ENCODE measurements at regions not wholly inside any gene's neighbourhood (a gene's known extent, or its start where the extent isn't known, plus 50 kb on each side); places are given as distances from the start of the nearest gene placed in this dataset.

DNA sequence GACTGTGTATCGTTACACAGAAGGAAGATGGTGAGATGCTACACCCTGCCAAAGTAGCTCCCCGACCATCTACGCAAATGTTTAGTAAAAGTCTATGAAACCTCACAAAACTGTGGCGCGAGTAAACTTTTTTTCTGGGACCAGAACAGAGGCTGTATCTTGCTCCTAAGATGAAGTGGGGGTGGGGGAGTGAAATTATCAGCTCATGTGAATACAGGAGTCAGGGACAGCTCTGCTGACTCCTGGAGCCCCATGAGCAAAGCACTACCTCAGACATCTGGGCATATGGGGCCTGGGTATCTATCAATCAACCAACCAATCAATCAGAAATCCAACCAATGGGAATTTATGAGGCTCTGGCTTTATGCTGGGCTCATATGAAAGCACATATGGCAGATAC is 138.6 kb upstream of the RANBP3L start:
- H3K27me3 ChIP-seq = no peaks in the 10 kb centered on the region
- no peak overlapping the region for H3K4me3 ChIP-seq
- TF ChIP-seq, protein P1, sequence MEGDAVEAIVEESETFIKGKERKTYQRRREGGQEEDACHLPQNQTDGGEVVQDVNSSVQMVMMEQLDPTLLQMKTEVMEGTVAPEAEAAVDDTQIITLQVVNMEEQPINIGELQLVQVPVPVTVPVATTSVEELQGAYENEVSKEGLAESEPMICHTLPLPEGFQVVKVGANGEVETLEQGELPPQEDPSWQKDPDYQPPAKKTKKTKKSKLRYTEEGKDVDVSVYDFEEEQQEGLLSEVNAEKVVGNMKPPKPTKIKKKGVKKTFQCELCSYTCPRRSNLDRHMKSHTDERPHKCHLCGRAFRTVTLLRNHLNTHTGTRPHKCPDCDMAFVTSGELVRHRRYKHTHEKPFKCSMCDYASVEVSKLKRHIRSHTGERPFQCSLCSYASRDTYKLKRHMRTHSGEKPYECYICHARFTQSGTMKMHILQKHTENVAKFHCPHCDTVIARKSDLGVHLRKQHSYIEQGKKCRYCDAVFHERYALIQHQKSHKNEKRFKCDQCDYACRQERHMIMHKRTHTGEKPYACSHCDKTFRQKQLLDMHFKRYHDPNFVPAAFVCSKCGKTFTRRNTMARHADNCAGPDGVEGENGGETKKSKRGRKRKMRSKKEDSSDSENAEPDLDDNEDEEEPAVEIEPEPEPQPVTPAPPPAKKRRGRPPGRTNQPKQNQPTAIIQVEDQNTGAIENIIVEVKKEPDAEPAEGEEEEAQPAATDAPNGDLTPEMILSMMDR (IDR thresholded peaks at IDR 0.05; ENCODE audit: low read depth, low read length) = no peak
- DNase-seq (ENCODE audit: low read depth in 1 of 2, low spot score in 1 of 2) = no peak
- peaks cover 7% of the 10 kb centered on the region for H3K4me1 ChIP-seq (ENCODE audit: low read depth)
- no peaks in the 10 kb centered on the region for H3K9me3 ChIP-seq (ENCODE audit: low read depth)
- no peak overlapping the region for H3K27ac ChIP-seq
- H3K36me3 ChIP-seq = no peaks in the 10 kb centered on the region

DNA sequence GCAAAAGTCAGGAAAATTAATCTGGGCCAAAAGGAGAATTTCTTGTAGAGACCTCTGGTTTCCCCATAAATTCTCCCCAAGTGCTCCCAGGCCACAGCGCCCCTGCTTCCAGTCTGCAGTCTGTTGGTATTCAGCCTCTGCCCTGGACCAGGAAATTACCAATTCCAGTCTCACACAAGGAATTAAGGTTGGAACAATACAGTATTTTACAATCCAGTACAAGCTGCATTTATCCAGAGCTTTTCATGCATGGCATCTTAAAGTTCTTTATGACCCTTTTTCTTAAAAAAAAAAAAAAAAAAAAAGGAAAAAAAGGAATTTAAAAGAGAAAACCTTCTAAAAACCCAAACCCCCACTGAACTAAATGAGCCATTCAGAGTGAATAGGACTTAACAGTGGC is 139.6 kb upstream of the RANBP3L start:
- peaks cover 7% of the 10 kb centered on the region for H3K4me1 ChIP-seq (ENCODE audit: low read depth)
- TF ChIP-seq, protein P1 (IDR thresholded peaks at IDR 0.05; ENCODE audit: low read depth, low read length) = no peak
- no peaks in the 10 kb centered on the region for H3K9me3 ChIP-seq (ENCODE audit: low read depth)
- no peak overlapping the region for H3K27ac ChIP-seq
- H3K27me3 ChIP-seq = no peaks in the 10 kb centered on the region
- no peak overlapping the region for H3K4me3 ChIP-seq
- H3K36me3 ChIP-seq = no peaks in the 10 kb centered on the region
- no peak for DNase-seq (ENCODE audit: low read depth in 1 of 2, low spot score in 1 of 2)

DNA sequence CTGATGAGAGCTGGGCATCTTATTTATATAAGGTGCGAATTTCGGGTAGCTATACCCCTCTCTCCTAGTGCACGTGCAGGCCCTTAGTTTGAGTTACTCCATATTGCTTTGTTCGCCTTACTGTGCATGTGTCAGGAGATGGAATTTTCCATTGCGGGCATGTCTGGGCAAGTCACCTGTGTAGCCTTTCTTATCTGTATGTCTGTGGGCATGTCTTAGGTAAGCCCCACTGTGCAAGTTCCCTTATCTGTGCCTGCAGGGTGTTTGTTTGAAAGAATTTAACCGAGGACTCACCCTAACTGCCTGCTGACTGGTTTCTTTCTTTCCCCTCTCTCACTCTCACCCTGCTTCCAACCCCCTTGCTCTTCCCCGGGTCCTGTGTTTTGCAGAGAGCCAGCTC is 140.7 kb upstream of the RANBP3L start:
- no peak overlapping the region for H3K27ac ChIP-seq
- peaks cover 7% of the 10 kb centered on the region for H3K4me1 ChIP-seq (ENCODE audit: low read depth)
- DNase-seq (ENCODE audit: low read depth in 1 of 2, low spot score in 1 of 2) = no peak
- H3K4me3 ChIP-seq = no peak overlapping the region
- H3K9me3 ChIP-seq (ENCODE audit: low read depth) = no peaks in the 10 kb centered on the region
- TF ChIP-seq, protein P1 (IDR thresholded peaks at IDR 0.05; ENCODE audit: low read depth, low read length) = no peak
- H3K27me3 ChIP-seq = no peaks in the 10 kb centered on the region
- no peaks in the 10 kb centered on the region for H3K36me3 ChIP-seq

DNA sequence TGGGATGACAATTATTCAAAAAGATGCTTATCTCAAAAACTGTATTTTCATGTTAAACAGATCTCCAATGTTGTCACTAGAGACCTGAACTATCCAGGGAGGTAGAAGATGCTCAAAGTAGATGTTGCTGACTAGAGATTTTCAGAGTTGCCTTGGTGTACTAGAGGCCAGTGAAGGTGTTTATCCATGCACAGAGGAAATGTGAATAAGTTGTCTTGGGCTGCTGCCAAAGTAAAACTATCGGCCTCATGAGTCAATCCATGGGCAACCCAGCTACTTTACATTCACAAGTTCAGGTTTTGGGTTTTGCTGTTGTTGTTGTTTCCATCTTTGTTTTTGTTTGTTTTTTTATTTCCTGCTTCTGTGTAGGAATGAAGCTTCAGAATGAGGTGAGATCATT is 141.1 kb upstream of the RANBP3L start:
- Histone ChIP-seq H3K27me3 (no peaks in the 10 kb centered on the region), H3K4me3 (no peak overlapping the region), H3K9me3 (ENCODE audit: low read depth) (no peaks in the 10 kb centered on the region), H3K36me3 (no peaks in the 10 kb centered on the region), H3K27ac (no peak overlapping the region), H3K4me1 (ENCODE audit: low read depth) (peaks cover 7% of the 10 kb centered on the region)
- DNase-seq (ENCODE audit: low read depth in 1 of 2, low spot score in 1 of 2) = peak in 1 of 2 donors; percentile 70
- TF ChIP-seq, protein P1 (IDR thresholded peaks at IDR 0.05; ENCODE audit: low read depth, low read length) = no peak

DNA sequence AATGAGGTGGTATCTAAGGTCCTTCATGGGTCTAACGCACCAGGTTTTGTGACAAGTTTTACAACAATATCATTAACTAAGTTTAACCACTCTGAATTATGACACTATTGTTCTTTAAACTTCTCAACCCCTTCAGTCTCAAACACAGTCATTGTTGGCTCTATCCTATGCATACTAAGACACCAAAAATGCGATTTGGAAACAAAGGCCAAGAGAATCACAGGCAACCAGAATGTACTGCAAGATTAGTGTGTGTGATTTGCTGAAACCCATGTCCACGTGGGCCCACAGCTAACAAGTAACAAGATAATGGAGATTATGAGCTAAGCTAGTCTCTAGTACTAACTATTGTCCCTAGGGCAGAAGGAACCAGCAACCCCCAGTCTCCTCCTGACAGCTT is 142.2 kb upstream of the RANBP3L start:
- Histone ChIP-seq H3K36me3 (no peaks in the 10 kb centered on the region), H3K27ac (no peak overlapping the region), H3K4me1 (ENCODE audit: low read depth) (peaks cover 7% of the 10 kb centered on the region), H3K4me3 (no peak overlapping the region), H3K27me3 (no peaks in the 10 kb centered on the region), H3K9me3 (ENCODE audit: low read depth) (no peaks in the 10 kb centered on the region)
- TF ChIP-seq, protein P1 (IDR thresholded peaks at IDR 0.05; ENCODE audit: low read depth, low read length) = no peak
- DNase-seq (ENCODE audit: low read depth in 1 of 2, low spot score in 1 of 2) = no peak
